ENCODE measurements at regions not wholly inside any gene's neighbourhood (a gene's known extent, or its start where the extent isn't known, plus 50 kb on each side); places are given as distances from the start of the nearest gene placed in this dataset.

- H3K9me3 Mint-ChIP-seq = no peaks in the 10 kb centered on the region
- no peak overlapping the region for H3K4me3 Mint-ChIP-seq
- H3K4me1 Mint-ChIP-seq = peaks cover 14% of the 10 kb centered on the region
- H3K27me3 Mint-ChIP-seq (ENCODE audit: low read depth) = peaks cover 4% of the 10 kb centered on the region
- no peak for DNase-seq (ENCODE audit: low read depth, low spot score)
- TF ChIP-seq CTCF (conservative IDR thresholded peaks at IDR 0.05) = no peak
- no peaks in the 10 kb centered on the region for H3K36me3 Mint-ChIP-seq (ENCODE audit: low read depth)
- no peak overlapping the region for H3K27ac Mint-ChIP-seq (ENCODE audit: unreplicated experiment)
Observed at GRCh38 chr6:114520976-114521375, 178.2 kb upstream of the HS3ST5 start.

- TF ChIP-seq CTCF (conservative IDR thresholded peaks at IDR 0.05) = no peak
- Mint-ChIP-seq H3K27me3 (ENCODE audit: low read depth) (no peaks in the 10 kb centered on the region), H3K36me3 (ENCODE audit: low read depth) (no peaks in the 10 kb centered on the region), H3K4me3 (no peak overlapping the region), H3K27ac (ENCODE audit: unreplicated experiment) (no peak overlapping the region), H3K4me1 (no peaks in the 10 kb centered on the region), H3K9me3 (no peaks in the 10 kb centered on the region)
- no peak for DNase-seq (ENCODE audit: low read depth, low spot score)
Observed at GRCh38 chr6:114514170-114514569, 171.3 kb upstream of the HS3ST5 start.

DNA sequence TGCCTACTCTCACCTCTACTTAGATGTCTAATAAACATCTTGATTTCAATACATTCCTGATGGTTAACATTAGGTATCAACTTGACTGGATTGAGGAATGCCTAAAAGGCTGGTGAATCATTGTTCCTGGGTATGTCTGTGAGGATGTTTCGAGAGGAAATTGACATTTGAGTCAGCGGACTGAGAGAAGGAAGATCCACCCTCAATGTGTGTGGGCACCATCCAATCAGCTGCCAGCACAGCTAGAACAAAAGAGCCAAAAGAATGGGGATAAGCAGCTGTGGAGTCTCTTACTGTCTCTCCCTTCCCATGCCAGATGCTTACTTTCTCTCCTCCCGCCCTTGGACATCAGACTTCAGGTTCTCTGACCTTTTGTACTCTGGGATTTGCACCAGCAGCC, 128.6 kb upstream of the HS3ST5 start:
- Mint-ChIP-seq H3K9me3 (no peaks in the 10 kb centered on the region), H3K27ac (ENCODE audit: unreplicated experiment) (no peak overlapping the region), H3K36me3 (ENCODE audit: low read depth) (no peaks in the 10 kb centered on the region), H3K4me3 (no peak overlapping the region), H3K4me1 (no peaks in the 10 kb centered on the region), H3K27me3 (ENCODE audit: low read depth) (no peaks in the 10 kb centered on the region)
- no peak for DNase-seq (ENCODE audit: low read depth, low spot score)
- TF ChIP-seq CTCF (conservative IDR thresholded peaks at IDR 0.05) = no peak

DNA sequence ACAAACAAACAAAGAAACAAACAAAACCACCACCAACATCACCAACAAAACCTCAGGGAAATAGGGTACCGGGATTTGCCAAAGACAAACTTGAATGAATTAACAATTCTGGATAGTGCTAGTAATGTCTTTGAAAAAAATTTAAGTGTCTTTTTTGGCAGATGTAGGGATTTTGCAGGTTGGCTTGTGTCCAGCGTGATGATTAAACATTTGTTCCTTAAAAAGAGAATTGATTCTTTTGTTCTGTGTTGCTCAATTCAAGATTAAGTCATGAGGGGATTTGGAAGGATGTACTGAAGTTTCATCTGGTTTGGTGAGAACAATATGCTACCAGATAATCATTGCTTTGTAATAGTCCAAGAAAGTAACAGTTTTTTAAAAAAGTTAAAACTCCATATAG, 125.1 kb upstream of the HS3ST5 start:
- Mint-ChIP-seq H3K27me3 (ENCODE audit: low read depth) (no peaks in the 10 kb centered on the region), H3K9me3 (peaks cover 2% of the 10 kb centered on the region), H3K4me3 (no peak overlapping the region), H3K36me3 (ENCODE audit: low read depth) (no peaks in the 10 kb centered on the region), H3K4me1 (no peaks in the 10 kb centered on the region), H3K27ac (ENCODE audit: unreplicated experiment) (no peak overlapping the region)
- no peak for DNase-seq (ENCODE audit: low read depth, low spot score)
- no peak for TF ChIP-seq CTCF (conservative IDR thresholded peaks at IDR 0.05)

DNA sequence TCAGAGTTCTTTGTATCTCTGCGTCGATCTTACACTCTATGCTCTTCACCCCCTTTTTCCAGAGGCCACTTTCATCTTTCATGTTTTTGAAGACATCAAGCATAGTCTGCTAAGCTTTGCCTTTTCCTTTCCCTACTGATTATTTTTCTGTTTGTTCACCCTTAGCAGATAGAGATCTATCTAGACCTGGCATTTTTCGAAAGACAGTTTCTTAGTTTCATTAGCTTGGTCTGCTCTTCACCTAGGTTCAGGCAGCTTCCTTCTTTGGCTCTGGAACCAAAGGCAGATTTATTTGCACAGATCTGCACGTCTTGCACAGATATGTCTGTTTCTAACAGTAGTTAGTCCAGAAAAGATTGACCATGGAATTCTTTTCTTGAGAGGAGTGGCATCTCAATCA, 122.7 kb upstream of the HS3ST5 start:
- H3K9me3 Mint-ChIP-seq = peaks cover 2% of the 10 kb centered on the region
- H3K36me3 Mint-ChIP-seq (ENCODE audit: low read depth) = no peaks in the 10 kb centered on the region
- H3K27ac Mint-ChIP-seq (ENCODE audit: unreplicated experiment) = no peak overlapping the region
- no peaks in the 10 kb centered on the region for H3K27me3 Mint-ChIP-seq (ENCODE audit: low read depth)
- DNase-seq (ENCODE audit: low read depth, low spot score) = no peak
- no peaks in the 10 kb centered on the region for H3K4me1 Mint-ChIP-seq
- H3K4me3 Mint-ChIP-seq = no peak overlapping the region
- no peak for TF ChIP-seq CTCF (conservative IDR thresholded peaks at IDR 0.05)

DNA sequence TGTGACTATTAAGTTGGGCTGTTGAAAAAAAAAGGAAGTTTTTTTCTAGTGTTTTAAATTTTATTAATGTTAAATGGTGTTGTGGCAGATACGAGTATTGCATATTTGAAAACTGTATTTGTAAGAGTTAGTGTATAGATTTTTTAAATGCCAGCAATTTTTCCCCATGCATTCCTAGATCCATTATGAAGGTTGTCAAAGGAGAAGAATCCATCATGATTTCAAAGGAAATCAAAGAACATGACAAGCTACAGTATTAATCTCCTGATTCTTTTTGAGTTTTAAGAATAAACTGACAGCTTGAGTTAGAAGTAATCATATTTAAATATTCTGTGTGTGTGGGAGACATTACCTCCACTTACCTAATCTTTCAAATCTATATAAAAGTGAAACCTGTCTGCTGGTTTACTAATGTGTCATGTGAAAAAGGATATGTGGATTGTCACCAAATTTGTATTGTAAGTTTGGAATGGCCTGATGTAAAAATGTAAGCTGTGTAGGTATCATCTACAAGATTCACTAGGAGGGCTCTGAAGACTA, 111.0 kb upstream of the HS3ST5 start:
- H3K27me3 Mint-ChIP-seq (ENCODE audit: low read depth) = peaks cover 3% of the 10 kb centered on the region
- H3K9me3 Mint-ChIP-seq = no peaks in the 10 kb centered on the region
- no peak overlapping the region for H3K4me3 Mint-ChIP-seq
- H3K27ac Mint-ChIP-seq (ENCODE audit: unreplicated experiment) = no peak overlapping the region
- no peak for DNase-seq (ENCODE audit: low read depth, low spot score)
- peak; percentile 19 for TF ChIP-seq CTCF (conservative IDR thresholded peaks at IDR 0.05)
- H3K4me1 Mint-ChIP-seq = no peaks in the 10 kb centered on the region
- H3K36me3 Mint-ChIP-seq (ENCODE audit: low read depth) = no peaks in the 10 kb centered on the region

All from neural crest cell (in vitro differentiated cells).